DMS153 treated with DMSO at 0.1 percent for 48 hours (cell line): ENCODE measurements at regions not wholly inside any gene's neighbourhood (a gene's known extent, or its start where the extent isn't known, plus 50 kb on each side); places are given as distances from the start of the nearest gene placed in this dataset.

Experiments used
- DNase-seq: peaks from one replicate; lab custom pipeline; 2025; ENCODE audit not compliant: unreplicated experiment; lab: John Stamatoyannopoulos, UW

DNA sequence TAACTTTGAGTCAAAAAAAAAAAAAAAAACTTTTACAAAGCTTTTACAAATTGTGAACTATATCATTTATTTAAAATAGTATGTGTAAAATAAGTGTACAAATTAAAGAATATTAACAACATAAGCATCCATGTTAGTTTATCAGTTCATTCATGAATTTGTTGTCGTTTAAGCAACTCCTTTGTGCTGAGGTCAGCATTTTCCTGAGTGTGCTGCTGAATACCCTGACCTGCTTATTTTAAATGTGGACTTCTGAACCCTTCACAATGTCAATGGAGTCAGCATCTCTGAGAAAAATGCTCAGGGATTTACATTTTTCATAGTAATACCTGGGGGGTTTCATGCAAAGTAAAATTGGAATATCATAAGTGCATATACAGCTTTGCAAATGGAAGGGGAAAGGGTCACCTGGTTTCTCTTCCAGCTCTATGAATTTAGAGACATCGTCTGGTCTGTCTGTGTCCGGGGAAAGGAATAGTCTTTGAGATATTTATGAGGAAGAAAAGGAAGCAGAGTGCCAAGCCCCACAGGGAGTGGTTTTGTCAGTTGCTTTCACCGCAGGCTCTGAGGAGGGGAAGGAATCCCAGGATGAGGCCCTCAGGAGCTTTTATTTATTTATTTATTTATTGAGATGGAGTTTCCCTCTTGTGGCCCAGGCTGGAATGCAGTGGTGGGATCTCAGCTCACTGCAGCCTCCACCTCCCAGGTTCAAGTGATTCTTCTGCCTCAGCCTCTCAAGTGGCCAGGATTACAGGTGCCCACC lies 125.5 kb upstream of the SVIL start:
- no peak for DNase-seq

- no peak for DNase-seq
Observed at GRCh38 chr10:29757551-29758297, 123.0 kb upstream of the SVIL start.

- DNase-seq: no peak
Observed at GRCh38 chr10:29756451-29756850, 121.7 kb upstream of the SVIL start.

DNA sequence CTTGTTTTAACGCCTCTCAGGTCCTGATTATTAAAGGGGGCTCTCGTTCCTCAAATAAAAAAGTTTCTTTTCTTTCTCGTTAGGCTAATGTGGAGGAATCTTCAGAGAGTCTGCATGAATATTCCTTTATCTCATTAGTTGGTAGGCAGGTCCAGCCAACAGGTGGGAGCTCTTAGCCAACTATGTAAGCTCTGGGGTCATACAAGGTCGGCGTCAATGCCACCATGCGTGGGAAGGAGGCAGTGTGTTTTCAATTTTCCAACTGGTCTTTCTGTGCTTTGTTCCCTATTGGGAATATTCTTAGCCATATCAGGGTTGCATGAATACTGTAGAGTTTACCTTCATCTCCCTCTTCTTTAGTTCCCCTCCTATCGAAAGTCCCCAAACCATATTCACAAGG lies 118.5 kb upstream of the SVIL start:
- DNase-seq: no peak

- no peak for DNase-seq
Observed at GRCh38 chr10:29751684-29752083, 116.9 kb upstream of the SVIL start.

DNA sequence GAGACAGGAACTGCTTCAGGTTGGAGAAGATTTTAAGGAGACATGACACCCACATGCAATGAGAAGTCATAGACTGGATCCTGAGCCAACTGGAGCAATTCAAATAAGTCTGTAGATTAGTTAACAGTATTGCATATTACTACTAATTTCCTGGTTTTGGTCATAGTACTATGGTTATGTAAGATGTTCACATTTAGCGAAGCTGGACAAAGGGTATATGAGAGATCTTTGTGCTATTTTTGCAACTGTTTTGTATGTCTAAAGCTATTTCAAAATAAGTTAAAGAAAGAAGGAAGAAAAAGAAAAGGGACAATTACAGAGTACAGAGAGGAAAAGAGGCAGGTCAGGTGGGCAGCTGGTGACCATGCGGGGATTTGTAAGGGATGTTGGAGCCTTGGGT lies 116.5 kb upstream of the SVIL start:
- no peak for DNase-seq

DNA sequence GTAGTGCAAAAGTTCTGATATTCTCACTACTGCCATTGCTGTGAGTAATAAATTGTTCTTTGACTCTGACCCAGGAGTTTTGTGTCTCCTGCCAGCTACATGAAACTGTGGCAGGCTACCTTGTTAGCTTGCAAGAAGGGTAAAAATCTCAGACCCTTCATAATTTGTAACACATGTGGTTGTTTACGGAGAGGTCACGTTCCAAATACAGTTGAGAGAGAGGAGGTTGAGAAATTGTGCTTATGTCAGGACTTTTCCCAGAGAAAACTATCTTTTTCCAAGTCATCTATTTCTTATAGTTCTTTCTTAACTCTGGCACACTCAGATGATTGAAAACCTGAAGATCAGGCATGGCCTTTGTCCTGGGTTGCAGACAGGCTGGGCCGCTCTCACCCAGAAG lies 114.4 kb upstream of the SVIL start:
- no peak for DNase-seq

GRCh38 chr10:29748109-29748650 lies 113.4 kb upstream of the SVIL start:
- no peak for DNase-seq

GRCh38 chr10:29746080-29746797 lies 111.5 kb upstream of the SVIL start:
- no peak for DNase-seq

DNA sequence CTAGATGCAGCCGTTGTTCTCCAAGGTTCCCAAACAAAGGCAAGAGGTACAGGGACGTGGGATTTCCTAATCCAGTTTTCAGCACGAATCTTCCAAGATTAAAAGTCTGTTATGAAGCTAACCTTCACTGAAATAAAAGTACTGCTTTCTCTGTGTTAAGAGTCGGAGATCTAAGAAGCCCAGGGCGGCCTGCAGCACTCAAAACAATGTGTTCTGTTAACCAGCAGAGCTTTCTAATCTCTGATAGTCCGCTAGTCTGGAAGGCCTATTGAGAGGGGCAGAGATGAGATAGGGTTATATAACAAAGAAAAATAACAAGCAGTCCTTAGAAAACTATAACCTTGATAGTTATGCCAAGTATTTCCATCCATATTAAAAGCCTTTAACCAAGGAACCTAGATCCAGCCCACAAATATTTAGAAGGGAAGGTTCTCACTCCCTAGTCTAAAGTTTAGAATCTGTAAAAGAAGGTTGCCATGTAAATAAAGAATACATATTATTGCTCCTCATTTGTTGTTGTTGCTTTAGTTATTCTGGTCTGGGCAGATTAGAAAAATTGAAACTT lies 106.3 kb upstream of the SVIL start:
- no peak for DNase-seq

- no peak for DNase-seq
Observed at GRCh38 chr10:29738341-29738740, 103.6 kb upstream of the SVIL start.

GRCh38 chr10:29737074-29737593 lies 102.4 kb upstream of the SVIL start:
- no peak for DNase-seq

DNA sequence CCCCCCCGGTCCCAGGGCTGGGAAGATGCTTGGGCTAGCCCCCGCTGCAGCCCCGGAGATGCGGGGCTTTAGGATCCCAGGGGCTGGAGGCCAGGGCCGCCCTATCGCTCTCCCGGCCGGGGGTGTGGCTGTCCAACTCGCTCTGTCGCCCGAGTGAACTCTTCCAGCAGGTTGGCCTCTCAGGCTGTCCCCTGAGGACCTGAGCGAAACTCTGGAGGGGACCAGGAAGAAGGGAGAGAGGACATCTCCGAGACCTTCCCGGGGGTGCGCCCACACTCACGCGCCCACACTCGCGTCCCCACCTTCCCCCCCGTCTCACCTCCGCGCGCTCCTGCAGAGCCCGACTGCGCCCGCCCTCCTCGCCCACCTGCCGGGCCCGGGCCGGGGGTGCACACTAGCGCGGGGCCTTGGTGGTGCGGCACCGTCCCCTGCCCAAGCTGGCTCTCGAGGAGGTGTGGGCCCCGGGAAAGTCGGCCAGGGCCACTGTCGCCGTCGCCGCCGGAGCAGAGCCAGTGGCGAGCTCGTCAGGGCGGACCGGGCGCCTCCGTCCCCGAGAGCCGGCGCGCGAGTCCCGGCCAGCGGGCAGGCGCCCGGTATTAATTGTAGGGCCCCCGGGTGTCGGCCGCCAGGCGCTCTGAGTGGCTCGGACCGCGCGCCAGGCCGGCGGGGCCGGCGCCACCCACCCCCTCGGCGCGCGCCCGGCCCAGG lies 101.7 kb upstream of the SVIL start:
- no peak for DNase-seq

DNA sequence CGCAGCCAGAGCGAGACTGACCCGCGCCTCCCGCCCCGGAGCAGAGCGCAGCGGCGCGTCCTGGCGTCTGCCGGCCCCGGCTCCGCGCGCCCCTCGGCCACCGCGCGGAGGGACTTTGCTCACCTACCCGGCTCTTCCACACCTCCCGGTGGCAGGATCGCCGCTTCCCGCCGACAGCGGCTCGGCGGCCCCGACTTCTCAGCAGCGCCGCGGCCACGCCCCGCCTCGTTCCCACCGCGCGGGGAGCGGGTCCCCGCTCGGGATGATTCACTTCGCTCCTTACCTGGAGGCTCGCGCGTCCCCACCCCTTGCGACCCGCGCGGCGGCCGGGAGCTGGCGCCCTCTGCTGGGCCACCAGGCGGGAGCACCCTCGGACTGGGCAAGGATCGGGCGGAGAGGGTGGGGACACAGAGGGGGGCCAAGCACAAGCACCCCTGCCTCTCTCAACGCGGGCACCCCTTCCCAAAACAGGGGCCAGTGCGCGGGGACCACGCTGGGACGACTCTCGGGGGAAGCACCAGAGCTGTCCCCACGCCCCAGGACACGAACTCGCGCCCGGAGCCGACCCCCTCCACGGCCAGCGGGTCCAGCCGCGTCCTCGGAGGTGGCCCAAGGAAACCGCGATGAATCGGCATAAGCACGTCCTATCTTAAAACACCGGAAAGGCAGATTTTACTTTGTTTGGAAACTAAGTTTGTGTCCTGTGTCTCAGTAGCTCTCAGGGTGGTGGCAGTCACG lies 101.0 kb upstream of the SVIL start:
- DNase-seq: peak; percentile 38

- no peak for DNase-seq
Observed at GRCh38 chr10:29734962-29735627, 100.3 kb upstream of the SVIL start.

GRCh38 chr10:29734640-29734961 lies 99.8 kb upstream of the SVIL start:
- DNase-seq: no peak

DNA sequence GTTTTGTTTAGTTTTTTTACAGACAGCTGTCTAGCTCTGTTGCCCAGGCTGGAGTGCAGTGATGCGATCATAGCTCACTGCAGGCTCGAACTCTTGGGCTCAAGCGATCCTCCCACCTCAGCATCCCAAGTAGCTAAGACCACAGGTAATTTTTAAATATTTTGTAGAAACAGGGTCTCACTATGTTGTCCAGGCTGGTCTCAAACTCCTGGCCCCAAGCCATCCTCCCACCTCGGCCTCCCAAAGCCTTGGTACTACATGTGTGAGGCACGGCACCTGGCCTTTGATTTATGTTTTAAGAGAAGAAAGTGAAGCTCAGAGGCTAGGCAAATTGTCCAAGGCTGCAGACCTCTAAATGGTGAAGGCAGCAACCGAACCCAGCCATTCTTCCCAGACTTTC lies 98.6 kb upstream of the SVIL start:
- DNase-seq: no peak

DNA sequence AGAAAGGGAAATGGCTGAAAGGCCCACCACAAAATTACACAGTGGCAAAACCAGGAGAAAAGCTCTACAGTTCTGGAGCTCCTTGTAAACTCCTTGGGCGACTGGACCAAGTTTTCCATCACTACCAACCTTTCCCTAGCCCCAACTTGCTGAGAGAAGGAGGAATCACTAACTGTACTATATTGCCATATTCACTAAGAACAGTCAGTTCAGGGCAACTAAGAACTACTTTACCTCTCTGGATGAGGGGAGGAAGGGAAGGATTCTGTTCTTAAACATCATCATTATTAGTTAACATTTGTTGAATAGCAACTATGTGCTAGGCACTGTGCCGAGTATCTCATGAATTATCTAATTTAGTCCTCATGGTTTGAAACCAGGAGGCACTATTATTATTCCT lies 98.1 kb upstream of the SVIL start:
- no peak for DNase-seq

DNA sequence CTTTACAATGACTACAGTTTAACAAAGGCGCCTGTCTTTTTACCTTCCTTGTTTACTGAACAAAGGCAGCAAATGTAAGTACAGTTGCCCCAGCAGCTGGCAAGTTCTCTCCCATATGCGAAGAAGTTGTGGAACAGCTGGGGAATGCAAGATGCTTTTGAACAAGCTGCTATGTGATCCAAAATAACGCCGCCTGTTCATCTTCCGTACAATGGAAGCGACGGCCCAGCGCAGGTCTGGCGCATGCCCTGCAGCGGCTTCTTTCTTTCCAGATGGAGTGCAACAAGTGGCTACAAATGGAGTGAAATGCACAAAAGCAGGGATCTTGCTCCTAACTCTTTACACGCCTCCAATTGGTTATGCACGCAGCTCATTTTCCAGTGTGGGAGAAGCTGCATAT lies 97.0 kb upstream of the SVIL start:
- DNase-seq: no peak
